CD4-positive, alpha-beta T cell treated with Interleukin-4 for 4 hours (primary cell): ENCODE measurements at regions not wholly inside any gene's neighbourhood (a gene's known extent, or its start where the extent isn't known, plus 50 kb on each side); places are given as distances from the start of the nearest gene placed in this dataset.
"Not testable (repeated sequence)": the region's sequence is repeated elsewhere in the genome, so short reads cannot be mapped to it uniquely, and the experiment has no call there.

ENCODE experiments used
- DNase-seq: peaks from one replicate; pipeline ENCODE4 v3.0.0-alpha.2; 2020

DNA sequence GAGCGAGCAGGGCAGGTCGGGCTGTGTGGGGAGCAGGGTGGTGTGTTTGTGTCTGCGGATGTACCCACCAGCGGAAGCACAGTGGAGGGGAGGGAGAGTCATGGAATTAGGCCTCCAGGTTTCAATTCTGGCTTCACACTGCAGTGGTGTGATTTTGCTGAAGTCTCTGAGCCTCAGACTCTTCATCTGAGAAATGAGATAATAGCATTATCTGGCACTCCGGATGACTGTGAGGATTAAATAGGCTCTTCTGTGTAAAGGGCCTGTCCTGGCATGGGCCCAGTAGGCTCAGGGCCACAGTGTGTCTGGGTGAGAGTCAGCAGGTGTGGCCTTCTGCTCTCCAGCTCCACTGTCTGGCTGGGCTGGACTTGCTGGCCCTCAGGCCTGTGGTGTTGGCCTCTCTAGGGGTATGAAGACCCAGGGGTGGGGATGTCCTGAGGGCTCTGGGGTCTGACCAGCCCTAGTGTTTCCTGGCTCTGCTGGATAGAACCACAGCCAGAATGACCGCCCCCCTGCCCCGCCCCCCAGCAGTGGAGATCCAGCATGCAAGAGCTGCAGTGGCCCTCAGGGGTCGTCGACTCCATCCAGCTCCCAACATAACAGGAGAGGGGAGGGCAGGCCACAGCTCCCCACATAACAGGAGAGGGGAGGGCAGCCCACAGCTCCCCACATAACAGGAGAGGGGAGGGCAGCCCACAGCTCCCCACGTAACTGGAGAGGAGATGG lies 178.6 kb downstream of the RPS24 start:
- no peak for DNase-seq

- DNase-seq = no peak
These were observed 179.1 kb downstream of the RPS24 start for GRCh38 chr10:78212786-78213175.

- no peak for DNase-seq
These were observed 181.3 kb downstream of the RPS24 start for GRCh38 chr10:78214955-78215354.

DNA sequence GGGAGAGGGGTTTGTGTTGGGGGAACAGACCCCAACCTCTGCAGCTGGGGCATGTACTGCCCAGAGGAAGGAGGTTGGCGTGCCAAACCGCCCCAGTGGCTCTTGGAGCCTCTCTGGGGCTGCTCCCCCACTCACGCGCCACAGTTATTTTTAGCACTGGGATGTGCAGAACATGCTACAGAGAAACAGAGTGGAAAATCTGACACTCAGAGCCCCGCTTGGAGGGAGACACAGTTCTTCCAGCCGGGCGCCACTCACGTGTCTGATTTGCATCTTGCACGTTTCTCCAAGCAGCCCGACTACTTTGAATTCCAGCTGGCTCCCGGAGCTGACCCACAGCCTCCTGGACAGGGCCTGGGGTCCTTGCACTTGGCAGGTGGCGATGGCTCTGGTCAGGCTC lies 182.0 kb downstream of the RPS24 start:
- DNase-seq = no peak

DNA sequence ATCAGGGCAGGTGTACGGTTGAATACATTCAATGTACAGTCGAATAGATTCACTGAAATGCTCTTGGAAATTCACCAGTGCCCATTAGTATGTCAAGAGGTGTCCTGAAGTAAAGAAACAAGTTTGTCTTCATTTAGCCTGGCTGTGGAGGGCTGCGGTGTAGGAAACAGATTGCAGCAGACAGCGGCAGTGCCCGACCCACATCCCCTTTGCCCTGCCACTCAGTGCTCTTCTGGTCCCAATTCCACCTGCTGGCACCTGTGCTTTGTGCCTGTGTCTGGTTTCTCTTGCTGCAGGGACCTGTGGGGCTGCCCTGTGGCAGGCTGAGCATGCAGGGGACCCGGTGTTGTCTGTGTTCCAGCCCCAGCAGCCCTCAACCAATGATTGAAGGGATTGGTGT lies 183.7 kb downstream of the RPS24 start:
- no peak for DNase-seq

DNA sequence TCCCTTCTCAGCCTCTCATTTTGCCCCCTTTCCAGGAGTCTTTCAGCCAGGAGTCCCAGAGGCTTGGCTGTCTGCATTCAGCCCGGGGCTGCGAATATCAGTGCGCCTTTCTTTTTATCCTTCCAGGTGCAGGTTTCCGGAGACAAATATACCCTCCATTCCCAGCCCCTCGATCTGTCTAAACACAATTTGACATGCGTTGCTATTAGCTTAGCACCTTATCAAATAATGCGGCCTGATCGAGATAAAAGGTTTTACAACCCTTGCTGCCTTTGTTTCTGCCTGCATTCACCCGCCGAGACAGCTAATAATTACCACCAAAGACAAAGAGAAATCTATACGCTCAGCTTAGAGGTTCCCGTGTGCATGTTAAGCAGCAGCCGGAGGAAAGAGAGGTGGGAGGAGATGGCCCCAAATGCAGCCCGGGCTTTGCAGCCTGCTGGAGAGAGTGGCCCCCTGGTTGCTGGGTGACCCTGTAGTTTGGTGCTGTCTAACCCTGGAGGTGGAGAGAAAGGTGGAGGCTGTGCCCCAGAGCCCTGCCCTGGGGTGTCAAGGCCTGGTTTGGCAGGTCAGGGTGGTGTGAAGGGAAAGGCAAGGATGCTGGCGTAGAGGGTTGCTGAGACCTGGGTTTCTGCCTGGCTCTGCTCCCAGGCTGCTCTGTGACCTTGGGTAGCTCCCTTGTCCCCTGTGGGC lies 185.3 kb downstream of the RPS24 start:
- DNase-seq = no peak

GRCh38 chr10:78219568-78219967 lies 185.9 kb downstream of the RPS24 start:
- DNase-seq = not testable (repeated sequence)

DNA sequence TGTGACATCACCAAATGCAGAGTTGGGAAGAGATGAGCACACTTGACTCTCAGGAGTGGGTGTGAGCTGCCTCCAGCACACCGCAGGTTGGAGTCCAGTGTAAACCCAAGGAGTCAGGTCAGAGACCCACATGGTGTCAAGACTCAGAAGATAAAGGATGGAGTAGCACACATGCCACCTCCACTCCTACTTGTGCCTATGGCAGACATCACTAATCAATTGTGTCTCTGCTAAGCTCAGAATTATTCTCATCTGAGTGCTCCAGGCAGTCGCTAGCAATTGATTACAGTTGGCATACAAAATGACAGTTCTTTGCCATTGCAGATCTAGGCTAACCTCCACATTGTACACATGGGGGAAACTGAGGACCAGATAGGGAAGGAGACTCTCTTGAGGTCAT lies 187.1 kb downstream of the RPS24 start:
- DNase-seq = no peak

DNA sequence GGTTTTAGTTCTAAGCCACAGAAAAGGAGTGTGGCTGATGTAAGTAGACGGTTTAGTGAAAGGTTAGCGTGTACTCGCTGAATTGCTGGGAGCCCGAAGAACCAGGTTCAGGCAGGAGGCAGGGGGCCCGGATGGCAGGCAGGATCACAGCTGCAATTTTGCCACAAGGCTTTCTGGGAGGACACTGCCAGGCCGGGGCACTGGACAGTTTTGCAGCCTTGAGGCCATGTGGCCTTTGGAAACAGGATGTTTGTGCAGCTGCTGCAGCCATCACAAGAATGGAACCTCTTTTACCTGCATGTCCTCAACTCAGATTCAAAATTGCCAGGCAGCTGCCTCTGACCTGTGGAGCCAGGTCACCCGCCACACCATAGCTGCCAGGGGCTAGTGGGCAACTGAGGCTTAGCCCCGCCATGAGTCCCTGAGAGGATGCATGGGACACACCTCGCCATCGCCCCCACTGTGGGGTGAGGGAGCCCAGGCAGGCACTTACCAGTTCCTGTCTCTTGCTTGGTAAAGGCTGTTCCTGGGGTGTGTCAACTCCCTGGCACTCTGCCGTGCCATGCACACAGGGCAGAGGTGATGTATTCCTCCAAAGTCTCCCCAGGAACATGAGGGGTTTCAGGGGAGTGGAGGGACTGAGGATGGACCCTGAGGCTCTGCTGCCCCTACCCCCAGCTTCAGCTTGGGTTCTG lies 188.6 kb downstream of the RPS24 start:
- no peak for DNase-seq

DNA sequence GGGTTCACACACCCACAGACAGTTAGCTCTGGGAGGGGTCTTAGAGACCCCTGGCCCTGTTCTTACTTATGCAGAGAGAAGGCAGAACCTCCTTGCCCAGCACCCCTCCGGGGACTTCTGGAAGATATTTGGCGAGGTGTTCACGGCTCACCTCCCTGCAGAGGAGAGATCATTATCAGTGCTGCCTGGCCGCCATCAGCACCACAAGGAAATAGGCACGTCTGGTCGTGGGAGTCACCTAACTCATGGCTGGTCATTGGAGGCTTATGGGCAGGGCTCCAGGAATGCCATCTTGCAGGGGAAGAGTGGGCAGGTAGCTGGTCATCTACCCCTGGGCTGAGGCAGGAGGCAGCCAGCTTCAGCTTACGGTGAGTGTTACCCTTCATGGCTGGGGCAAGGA lies 189.4 kb downstream of the RPS24 start:
- DNase-seq = no peak

GRCh38 chr10:78224602-78225001 lies 190.9 kb downstream of the RPS24 start:
- no peak for DNase-seq

DNA sequence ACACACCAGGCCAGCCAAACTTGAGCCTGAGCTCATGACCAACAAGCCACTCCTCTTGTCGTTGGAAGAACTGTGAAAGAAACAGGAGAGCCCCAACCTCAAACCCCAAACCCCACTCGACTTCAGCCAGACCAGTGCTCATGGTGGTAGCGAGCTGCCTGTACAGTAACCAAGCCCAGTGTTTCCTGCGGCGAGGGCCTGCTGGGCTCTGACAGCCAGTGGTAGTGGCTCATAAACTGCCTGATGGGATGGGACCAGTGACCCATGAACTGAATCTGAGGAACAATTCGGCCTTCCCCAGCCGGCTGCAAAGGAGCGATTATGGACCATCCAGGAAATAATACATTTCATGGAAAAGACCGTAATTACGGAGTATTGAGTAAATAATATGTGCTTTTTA lies 191.9 kb downstream of the RPS24 start:
- DNase-seq = no peak

DNA sequence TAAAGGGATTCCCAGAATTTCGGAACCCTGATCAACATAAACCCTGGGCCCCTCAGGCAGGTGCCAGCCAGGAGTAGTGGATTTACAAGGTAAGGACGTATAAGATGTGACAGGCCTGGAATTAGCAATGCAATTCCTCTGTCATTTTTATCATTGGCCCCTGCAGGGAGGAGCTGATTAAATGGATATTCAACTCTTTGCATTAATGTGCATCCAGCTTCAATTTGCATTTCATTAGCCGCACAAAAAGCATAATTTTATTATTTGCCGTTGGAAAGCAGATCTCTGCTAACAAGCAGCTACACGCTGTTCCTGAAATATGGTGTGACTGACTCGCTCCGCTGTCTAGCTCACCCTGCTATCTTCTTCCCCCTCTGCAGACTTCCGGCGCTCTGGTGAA lies 195.8 kb downstream of the RPS24 start:
- no peak for DNase-seq

DNA sequence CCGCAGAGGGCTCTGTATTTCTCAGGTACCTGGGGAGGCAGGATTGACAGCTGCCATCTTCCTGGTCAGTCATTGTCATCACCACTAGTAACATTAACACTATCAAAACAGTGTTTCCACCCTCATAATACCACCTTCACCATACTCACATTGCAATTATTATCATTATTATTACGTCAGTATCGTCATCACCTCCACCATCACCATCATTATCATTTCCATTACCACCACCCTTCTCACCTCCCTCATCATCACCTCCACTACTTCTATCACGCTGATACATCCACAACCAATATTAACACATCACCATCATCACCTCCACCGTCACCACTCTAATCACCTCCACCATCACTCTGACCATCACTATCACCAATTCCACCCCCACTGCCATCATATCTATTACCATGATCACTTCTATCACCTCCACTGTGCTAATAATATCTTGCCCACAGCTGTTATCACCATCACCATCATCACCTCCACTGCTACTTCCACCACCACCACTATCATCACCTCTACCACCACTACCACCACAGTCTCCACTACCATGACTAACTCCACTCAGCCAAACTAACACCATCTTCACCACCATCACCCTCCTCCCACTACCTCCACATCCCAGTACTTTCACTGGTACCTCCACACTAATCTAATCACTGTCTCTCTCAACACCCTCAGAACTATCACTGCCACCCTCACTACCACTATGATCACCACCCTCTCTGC lies 196.4 kb downstream of the RPS24 start:
- DNase-seq = no peak

DNA sequence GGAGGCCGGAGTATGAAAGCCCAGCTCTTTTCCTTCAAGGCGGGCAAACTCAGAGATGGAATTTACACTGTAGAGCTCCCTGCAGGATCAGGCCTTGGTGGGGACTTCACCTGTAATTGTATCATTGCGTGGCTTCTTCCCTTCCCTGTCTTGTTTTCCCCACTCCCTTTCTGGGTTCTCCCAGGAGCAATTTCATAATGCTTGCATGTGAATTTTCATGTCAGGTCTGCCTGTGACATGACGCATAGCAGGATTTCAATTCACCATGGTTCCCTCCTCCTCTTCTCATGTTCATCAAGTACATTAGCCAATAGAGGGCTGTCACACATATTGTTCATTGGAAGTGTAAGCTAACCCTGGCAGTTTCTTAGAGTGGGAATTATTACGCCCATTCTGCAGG lies 197.7 kb downstream of the RPS24 start:
- no peak for DNase-seq

GRCh38 chr10:78231939-78232338 lies 198.3 kb downstream of the RPS24 start:
- no peak for DNase-seq

GRCh38 chr10:78236416-78237015 lies 202.9 kb downstream of the RPS24 start:
- DNase-seq = no peak

- DNase-seq = not testable (repeated sequence)
These were observed 204.3 kb downstream of the RPS24 start for GRCh38 chr10:78237951-78238350.

GRCh38 chr10:78247266-78247665 lies 213.6 kb downstream of the RPS24 start:
- no peak for DNase-seq

DNA sequence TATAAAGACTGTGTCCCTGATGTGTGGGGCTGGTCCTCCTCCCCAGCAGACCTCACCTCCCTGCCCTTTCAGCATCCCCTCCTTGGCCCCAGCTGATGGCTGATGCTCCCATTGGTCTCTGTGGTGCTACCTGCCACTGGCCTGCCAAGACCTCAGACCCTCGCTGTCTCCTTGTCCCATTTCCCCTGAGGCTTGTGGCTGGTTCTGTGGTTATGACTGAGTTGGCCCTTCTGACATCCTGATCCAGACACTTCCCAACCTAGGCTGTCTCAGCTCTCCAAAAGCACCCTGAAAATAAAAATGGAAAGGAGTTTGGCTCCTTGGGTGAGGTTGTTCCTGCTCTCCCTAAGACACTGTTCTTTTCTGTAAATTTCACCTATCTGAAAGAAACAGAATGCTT lies 214.2 kb downstream of the RPS24 start:
- DNase-seq = no peak

DNA sequence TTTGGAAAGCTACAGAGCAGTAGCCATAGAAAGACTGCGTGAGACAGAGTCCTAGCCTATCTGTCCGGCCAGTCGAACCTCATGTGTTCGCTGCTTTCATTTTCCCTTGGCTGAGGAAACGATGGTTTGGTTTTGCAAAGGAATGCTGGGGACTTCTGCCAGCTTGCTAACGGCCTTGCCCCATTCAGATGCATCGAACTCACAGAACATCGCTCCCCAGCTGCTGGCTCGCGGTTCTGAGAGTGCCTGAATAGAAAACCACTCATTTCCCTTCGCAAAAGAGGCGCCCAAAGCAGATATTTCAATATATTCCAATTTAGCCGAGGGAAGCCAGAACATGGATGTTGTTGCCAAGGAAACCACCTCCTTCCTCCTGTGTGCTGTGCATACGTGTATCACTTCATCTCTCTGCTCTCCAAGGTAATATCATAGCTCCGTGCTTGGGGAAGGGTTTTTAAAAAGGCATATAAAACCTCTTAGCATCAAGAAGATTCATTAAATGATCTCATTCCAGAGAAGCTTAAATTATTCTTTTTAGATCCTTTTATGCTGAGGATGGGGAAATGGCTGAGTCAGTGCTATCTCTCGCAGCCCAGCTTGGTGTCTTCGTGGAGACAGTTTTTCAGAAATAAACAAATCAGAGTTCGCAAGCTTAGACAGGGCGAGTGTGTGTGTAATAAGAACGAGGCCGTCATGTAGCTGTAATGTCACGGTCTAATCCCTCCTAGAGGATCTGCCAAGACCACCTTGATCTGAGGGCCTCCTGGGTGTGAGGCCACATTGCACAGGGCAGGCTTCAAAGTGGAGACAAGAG lies 215.2 kb downstream of the RPS24 start:
- no peak for DNase-seq

DNA sequence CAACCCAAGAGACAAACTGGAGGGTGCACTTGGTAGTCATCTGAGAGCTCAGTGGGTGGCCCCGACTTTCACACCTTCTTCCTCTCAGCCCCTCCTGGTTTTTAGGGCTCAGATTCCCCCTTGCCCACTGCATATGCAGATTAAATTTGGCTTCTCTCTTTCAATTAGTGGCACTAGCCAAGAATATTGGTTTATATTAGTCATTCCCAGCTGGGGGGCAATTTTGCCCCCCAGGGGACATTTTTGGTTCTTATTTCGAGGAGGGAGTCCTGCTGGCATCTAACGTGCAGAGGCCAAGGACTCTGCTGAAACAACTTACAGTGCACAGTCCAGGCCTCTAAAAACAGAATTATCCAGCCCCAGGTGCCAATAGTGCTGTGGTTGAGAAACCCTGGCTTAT lies 216.0 kb downstream of the RPS24 start:
- no peak for DNase-seq
